Activated CD4-positive, alpha-beta memory T cell treated with anti-CD3 and anti-CD28 coated beads for 36 hours (primary cell): ENCODE measurements at regions not wholly inside any gene's neighbourhood (a gene's known extent, or its start where the extent isn't known, plus 50 kb on each side); places are given as distances from the start of the nearest gene placed in this dataset.

Source experiments
- CTCF ChIA-PET: fragments of 350-600 bp; sonication (Branson Sonifier 250); formaldehyde crosslinking; loops from one replicate; lab custom pipeline; 2021; ENCODE audit warnings: antibody characterized with exemption, inconsistent platforms; lab: Charles Lee
- POLR2A ChIA-PET: fragments of 350-600 bp; sonication (Branson Sonifier 250); formaldehyde crosslinking; loops from one replicate; lab custom pipeline; 2021; ENCODE audit warnings: antibody characterized with exemption; lab: Charles Lee
- DNase-seq: peaks from one replicate; pipeline ENCODE4 v3.0.0-alpha.2; 2020
- H3K27ac Mint-ChIP-seq: one replicate; pipeline ENCODE4 v1.8.0; 2021; ENCODE audit warnings: mixed read lengths
- H3K27me3 Mint-ChIP-seq: one replicate; pipeline ENCODE4 v1.8.0; 2021; ENCODE audit warnings: mixed read lengths
- H3K36me3 Mint-ChIP-seq: one replicate; pipeline ENCODE4 v1.8.0; 2021; ENCODE audit warnings: mixed read lengths
- H3K4me1 Mint-ChIP-seq: one replicate; pipeline ENCODE4 v1.8.0; 2021; ENCODE audit warnings: low read depth, mixed read lengths
- H3K4me3 Mint-ChIP-seq: one replicate; pipeline ENCODE4 v1.8.0; 2021; ENCODE audit warnings: mild to moderate bottlenecking, mixed read lengths
- H3K9me3 Mint-ChIP-seq: one replicate; pipeline ENCODE4 v1.8.0; 2021; ENCODE audit warnings: mixed read lengths
- intact Hi-C: fragments of 100-400 bp; cut with micrococcal nuclease; formaldehyde crosslinking; loops from one replicate; pipeline ENCODE4 v1.15.1; 2023

DNA sequence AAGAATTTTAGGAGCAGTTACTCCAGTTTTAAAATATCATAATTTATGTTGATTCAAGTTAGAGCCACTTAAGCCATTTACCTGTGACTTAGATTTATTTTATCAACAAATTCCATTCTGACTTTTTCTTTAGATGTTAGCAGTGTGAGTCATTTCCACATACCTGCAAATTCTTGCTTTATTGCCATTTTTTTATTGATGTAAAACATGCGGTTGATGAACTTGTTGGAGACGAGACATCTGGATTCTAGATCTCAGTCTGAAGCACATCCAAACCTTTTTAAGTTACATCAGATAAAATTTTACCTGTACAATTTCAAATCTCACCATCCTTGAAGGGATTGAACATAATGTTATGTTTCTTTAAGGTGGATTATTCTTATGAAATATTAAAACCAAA lies 240.9 kb downstream of the IRX1 start:
- DNase-seq = no peak
- Mint-ChIP-seq H3K4me1 (no peaks in the 10 kb centered on the region), H3K4me3 (no peak overlapping the region), H3K9me3 (peaks cover 4% of the 10 kb centered on the region), H3K27ac (no peak overlapping the region), H3K27me3 (no peaks in the 10 kb centered on the region), H3K36me3 (no peaks in the 10 kb centered on the region)
- ChIA-PET CTCF (no interaction called here), POLR2A (no interaction called here)
- intact Hi-C loops = no loop called here

DNA sequence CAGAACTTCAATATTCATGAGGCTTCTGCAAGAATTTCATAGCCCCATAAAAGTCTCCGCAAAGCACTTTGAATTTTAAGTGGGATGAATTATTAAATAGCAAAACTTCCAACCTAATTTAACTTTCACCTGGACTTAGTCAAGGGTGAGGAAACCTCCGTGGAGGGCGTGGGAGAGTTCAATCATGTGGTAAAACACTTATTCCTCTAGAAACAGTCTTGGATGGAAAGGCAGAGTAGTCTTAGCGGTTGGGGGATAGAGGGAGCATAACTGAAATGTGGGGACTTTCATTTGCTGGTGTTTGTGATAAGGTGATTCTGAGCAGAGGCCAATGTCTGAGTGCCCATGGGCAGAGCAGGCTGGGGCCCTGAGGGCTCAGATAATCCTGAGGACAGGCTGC lies 241.9 kb downstream of the IRX1 start:
- no peak for DNase-seq
- Mint-ChIP-seq H3K4me3 (no peak overlapping the region), H3K27me3 (no peaks in the 10 kb centered on the region), H3K36me3 (no peaks in the 10 kb centered on the region), H3K9me3 (peaks cover 2% of the 10 kb centered on the region), H3K27ac (no peak overlapping the region), H3K4me1 (no peaks in the 10 kb centered on the region)
- ChIA-PET POLR2A (no interaction called here), CTCF (no interaction called here)
- intact Hi-C loops = no loop called here

DNA sequence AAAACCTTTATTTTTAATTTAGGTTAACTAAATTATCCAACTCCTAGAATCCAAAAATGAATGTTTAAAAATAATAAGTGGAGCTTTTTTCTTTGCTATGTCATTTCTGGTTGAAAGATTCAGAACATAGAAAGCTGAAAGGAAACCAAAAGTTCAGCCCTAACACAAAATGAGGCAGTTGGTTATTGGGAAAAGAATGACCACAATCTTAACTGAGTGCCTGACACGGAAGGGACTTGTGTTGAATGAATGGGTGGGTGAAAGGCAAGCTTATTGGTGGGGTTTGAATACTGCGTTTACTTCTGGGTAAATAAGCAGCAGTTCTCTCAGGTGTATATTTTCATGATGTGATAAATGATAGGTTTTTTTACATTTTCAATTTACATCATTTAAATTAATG lies 243.5 kb downstream of the IRX1 start:
- Mint-ChIP-seq H3K36me3 (no peaks in the 10 kb centered on the region), H3K4me1 (no peaks in the 10 kb centered on the region), H3K9me3 (peaks cover 2% of the 10 kb centered on the region), H3K27me3 (no peaks in the 10 kb centered on the region), H3K27ac (no peak overlapping the region), H3K4me3 (no peak overlapping the region)
- ChIA-PET CTCF (no interaction called here), POLR2A (no interaction called here)
- intact Hi-C loops = no loop called here
- no peak for DNase-seq

DNA sequence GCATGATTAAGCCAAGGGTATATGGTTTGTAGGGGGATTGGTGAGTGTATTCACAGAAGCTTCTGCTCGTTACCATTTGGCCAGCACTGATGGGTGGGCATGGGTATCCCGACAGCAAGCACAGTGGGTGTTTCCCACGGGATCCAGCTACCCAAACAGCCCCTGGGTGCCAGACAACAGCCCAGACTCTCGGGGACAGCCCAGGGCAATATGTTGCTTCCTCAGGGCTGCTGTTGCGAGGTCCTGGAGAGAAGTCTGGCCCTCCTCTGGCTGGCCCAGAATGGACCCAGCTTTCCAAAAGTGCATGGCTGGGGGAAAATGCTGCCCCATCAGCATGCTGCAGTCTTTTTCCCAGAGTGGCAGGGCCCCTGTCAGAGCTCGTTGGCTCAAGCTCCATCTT lies 247.0 kb downstream of the IRX1 start:
- POLR2A ChIA-PET = no interaction called here
- no peak for DNase-seq
- H3K4me1 Mint-ChIP-seq = no peaks in the 10 kb centered on the region
- no peaks in the 10 kb centered on the region for H3K36me3 Mint-ChIP-seq
- CTCF ChIA-PET = no interaction called here
- no peak overlapping the region for H3K4me3 Mint-ChIP-seq
- no peaks in the 10 kb centered on the region for H3K27me3 Mint-ChIP-seq
- no peak overlapping the region for H3K27ac Mint-ChIP-seq
- intact Hi-C loops = no loop called here
- no peaks in the 10 kb centered on the region for H3K9me3 Mint-ChIP-seq

DNA sequence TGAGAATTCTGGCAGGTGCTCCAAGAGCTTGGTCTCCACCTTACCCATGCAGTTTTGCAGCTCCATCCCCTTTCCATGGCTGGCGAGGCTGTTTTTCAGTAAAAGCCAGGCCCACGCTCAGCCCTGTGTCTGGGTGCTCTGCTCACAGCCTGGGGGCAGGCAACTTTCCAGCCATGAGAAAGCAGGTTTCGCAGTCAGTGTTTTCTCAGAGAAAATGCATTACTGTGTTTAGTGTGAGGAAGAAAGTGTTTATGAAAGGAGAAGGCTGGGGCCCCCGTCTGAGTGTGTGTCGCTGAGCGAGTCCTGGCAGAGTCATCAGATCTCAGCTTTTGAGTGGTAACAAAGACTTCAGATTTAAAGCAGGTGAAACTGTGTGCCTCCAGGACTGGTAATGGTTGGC lies 248.1 kb downstream of the IRX1 start:
- Mint-ChIP-seq H3K9me3 (no peaks in the 10 kb centered on the region), H3K27me3 (no peaks in the 10 kb centered on the region), H3K27ac (no peak overlapping the region), H3K4me1 (no peaks in the 10 kb centered on the region), H3K36me3 (no peaks in the 10 kb centered on the region), H3K4me3 (no peak overlapping the region)
- CTCF ChIA-PET = no interaction called here
- POLR2A ChIA-PET = no interaction called here
- intact Hi-C loops = no loop called here
- DNase-seq = no peak

DNA sequence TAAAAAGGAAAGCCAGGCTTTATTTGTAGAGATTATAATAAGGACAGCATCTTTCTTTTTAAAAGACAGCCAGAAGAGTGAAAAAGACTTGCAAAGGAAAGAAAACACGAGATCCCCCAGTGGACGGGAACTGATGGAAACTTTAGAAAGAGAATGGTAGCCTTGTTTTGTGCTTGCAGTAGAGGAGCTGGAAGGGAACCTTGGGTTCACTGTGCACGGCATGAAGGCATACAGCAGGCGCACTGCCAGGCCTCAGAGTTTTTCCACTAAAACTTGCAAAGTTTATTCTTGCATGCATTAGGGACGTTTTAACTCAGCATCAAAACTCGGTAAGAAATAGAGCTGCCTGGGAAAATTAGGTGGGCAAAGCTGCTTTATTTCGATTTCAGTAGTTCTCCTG lies 248.6 kb downstream of the IRX1 start:
- Mint-ChIP-seq H3K9me3 (no peaks in the 10 kb centered on the region), H3K27me3 (no peaks in the 10 kb centered on the region), H3K4me3 (no peak overlapping the region), H3K4me1 (no peaks in the 10 kb centered on the region), H3K27ac (no peak overlapping the region), H3K36me3 (no peaks in the 10 kb centered on the region)
- ChIA-PET POLR2A (no interaction called here), CTCF (no interaction called here)
- no peak for DNase-seq
- intact Hi-C loops = no loop called here

DNA sequence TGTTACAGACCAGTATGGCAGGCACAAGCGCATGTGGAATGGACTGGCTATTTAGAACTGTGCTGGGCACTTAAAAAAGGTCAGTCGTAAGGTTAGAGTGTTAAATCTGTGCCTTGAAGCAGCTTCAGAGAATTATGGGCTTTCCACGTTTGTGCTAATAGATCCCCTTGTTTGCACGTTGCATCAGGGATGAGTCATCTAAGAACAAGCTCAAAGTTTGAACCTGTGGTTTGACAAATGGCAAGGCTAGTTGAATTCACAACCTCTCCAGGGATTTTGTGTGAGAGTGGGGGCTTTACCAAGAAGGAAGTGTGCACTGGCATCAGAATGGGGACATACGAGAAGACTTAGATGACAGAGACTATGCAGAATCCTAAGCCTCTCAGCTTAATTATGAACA lies 249.6 kb downstream of the IRX1 start:
- H3K27ac Mint-ChIP-seq = no peak overlapping the region
- DNase-seq = no peak
- intact Hi-C loops = no loop called here
- H3K27me3 Mint-ChIP-seq = no peaks in the 10 kb centered on the region
- no peak overlapping the region for H3K4me3 Mint-ChIP-seq
- ChIA-PET POLR2A (no interaction called here), CTCF (no interaction called here)
- H3K4me1 Mint-ChIP-seq = no peaks in the 10 kb centered on the region
- no peaks in the 10 kb centered on the region for H3K36me3 Mint-ChIP-seq
- H3K9me3 Mint-ChIP-seq = no peaks in the 10 kb centered on the region

DNA sequence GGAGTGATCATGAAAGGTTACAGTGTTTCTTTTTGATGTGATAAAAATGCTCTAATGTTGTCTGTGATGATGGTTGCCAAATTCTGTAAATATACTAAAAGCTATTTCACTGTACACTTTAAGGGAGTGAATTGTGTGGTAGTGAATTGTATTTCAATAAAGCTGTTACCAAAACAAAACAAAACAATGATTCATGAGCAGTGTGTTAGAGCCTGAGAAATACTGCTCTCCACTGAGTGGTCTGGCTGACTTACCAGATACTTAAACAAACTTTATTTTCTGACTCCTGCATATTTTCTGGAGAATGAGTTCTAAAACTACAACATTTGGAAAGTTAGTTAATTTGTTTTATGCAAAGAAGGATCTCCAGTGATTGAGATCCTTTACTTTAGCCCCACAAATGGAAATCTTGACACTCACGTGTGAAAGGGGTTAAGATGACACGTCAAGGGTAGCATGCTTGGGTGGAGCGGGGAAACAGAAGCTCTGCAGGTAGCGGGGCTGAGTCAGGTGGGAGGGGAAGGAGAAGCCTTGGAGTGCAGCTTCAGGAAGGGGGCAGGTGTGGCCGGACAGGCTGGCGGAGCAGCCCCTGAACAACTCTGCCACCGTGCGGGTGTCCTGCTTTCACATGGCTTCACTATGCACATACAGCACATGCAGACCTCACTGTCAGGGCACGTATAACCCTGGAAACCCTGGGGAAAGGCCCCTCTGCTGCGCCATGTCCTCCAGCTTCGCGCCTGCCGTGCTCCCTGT lies 256.7 kb downstream of the IRX1 start:
- Mint-ChIP-seq H3K9me3 (no peaks in the 10 kb centered on the region), H3K36me3 (no peaks in the 10 kb centered on the region), H3K27ac (no peak overlapping the region), H3K4me1 (no peaks in the 10 kb centered on the region), H3K4me3 (no peak overlapping the region), H3K27me3 (no peaks in the 10 kb centered on the region)
- DNase-seq = no peak
- ChIA-PET CTCF (no interaction called here), POLR2A (no interaction called here)
- intact Hi-C loops = no loop called here

DNA sequence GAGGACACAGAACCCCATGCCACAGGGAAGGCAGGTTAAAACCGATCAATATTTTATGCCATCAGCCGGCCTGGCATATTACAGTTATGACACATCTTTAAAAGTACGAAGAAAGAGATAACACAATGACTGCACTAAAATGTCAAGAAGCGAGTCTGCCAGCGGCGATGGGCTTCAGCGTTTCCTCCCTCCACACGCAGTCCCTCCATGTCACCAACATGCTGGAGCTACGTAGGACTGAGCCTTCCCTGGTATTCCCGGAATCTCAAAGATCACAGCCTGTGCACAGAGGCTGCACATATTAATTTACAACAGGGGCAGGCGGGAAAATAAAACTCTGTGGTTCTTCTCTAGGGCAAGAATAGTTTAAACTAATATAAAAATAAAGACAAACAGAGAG lies 257.7 kb downstream of the IRX1 start:
- H3K27me3 Mint-ChIP-seq = no peaks in the 10 kb centered on the region
- intact Hi-C loops = no loop called here
- H3K4me1 Mint-ChIP-seq = no peaks in the 10 kb centered on the region
- no peak for DNase-seq
- H3K36me3 Mint-ChIP-seq = no peaks in the 10 kb centered on the region
- CTCF ChIA-PET = no interaction called here
- no peaks in the 10 kb centered on the region for H3K9me3 Mint-ChIP-seq
- H3K4me3 Mint-ChIP-seq = no peak overlapping the region
- POLR2A ChIA-PET = no interaction called here
- H3K27ac Mint-ChIP-seq = no peak overlapping the region

DNA sequence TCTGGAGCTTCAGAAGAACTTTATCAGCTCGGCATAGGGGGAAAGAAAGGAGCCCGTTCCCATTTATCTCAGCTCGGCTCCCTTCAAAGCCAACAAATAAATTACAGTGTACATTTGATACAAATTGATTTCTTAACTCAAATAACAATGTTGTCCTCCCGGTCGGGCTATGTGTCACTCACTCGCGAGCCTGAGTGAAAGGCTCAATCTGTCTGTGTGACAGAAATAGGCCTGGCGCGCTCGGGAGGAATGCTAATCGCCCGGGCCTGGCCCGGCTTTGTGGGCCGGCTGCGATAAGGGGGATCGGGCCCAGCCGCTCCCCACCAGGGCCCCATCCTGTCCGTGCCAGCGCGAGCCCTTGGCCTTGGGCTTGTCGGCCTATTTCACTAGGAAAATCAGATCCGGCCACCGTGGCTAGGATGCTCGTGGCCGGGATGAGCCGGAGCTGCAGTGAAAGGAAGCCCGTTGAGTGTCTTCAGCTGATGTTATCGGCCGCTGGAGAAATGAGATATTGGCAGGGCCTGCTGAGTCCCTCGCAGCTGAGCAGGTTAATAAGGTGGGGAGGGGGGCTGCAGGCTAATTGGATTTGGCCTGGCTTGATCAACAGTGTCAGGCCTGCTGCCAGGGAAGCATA lies 258.7 kb downstream of the IRX1 start:
- intact Hi-C loops = no loop called here
- no peaks in the 10 kb centered on the region for H3K36me3 Mint-ChIP-seq
- no peaks in the 10 kb centered on the region for H3K27me3 Mint-ChIP-seq
- DNase-seq = no peak
- ChIA-PET POLR2A (no interaction called here), CTCF (no interaction called here)
- no peaks in the 10 kb centered on the region for H3K9me3 Mint-ChIP-seq
- no peaks in the 10 kb centered on the region for H3K4me1 Mint-ChIP-seq
- no peak overlapping the region for H3K4me3 Mint-ChIP-seq
- H3K27ac Mint-ChIP-seq = no peak overlapping the region

DNA sequence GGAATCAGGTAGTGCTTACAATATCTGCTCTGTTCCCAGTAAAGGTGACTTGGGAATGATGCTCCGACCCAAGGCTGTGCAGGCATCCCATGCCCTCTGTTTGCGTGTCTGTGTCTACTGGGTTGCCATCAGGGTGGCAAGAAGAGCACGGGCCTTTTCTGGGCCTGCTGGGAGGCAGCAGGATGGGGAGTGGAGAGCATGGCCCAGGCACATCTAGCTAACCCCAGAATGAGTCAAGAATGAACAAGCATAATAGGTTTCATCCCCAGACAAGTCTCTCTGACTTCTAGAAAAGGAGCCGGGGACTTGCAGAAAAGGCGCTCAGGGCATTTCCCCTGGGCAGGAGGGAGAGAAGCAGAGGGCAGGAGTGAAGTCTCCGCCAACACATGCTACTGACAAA lies 260.4 kb downstream of the IRX1 start:
- H3K4me3 Mint-ChIP-seq = no peak overlapping the region
- H3K4me1 Mint-ChIP-seq = no peaks in the 10 kb centered on the region
- no peak for DNase-seq
- intact Hi-C loops = no loop called here
- no peaks in the 10 kb centered on the region for H3K36me3 Mint-ChIP-seq
- ChIA-PET CTCF (interaction anchor here (0.6 kb wide), 1 partner anchor 13 kb away, joined by 3 read pairs; no protein-coding TSS in a partner anchor), POLR2A (no interaction called here)
- no peaks in the 10 kb centered on the region for H3K27me3 Mint-ChIP-seq
- H3K9me3 Mint-ChIP-seq = no peaks in the 10 kb centered on the region
- H3K27ac Mint-ChIP-seq = no peak overlapping the region

DNA sequence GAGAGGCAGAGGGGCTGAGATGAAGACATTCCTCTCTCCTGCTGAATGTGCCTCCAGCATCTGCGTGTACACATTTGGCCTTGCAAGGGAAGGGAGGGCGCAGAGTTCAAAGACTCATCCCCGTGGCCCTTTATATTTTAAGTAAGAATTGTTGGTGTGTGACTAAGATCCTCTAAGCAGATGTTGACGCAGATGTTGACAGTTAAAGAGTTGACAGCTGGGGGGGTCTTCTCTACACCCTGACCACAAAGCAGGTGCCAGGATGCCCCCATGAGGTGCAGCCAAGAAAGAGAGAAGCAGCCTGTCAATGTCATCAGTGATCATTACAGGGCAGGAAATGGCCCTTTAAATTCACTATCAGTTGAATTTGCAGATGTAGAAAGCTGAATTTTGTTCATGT lies 262.9 kb downstream of the IRX1 start:
- no peak overlapping the region for H3K4me3 Mint-ChIP-seq
- intact Hi-C loops = no loop called here
- POLR2A ChIA-PET = no interaction called here

DNA sequence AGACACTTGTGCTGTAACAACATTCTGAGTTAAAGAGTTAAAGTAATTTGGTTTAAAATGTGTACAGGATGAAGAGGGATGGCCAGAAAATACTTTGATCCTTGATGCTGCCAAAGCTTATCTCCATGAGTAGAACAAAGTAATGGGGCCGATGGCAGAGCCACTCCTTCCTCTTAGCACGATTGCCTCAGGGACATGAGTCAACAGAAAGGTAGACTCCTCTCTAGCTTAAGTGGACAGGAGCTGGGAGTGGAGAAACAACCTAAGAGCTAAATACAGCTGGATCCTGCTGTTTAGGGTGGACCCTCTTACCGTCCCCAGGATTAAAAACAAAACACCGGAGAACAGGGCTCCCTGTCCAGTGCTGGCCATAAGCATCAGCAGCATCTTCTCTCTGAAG lies 267.3 kb downstream of the IRX1 start:
- intact Hi-C loops = no loop called here
- peaks cover 9% of the 10 kb centered on the region for H3K9me3 Mint-ChIP-seq
- DNase-seq = no peak
- ChIA-PET POLR2A (no interaction called here), CTCF (no interaction called here)
- H3K4me3 Mint-ChIP-seq = no peak overlapping the region
- no peaks in the 10 kb centered on the region for H3K27me3 Mint-ChIP-seq
- H3K4me1 Mint-ChIP-seq = no peaks in the 10 kb centered on the region
- no peaks in the 10 kb centered on the region for H3K36me3 Mint-ChIP-seq
- H3K27ac Mint-ChIP-seq = no peak overlapping the region

More for the DNA sequence above, 262.9 kb downstream of the IRX1 start:
- Mint-ChIP-seq H3K36me3 (no peaks in the 10 kb centered on the region), H3K27me3 (no peaks in the 10 kb centered on the region), H3K4me1 (no peaks in the 10 kb centered on the region), H3K27ac (no peak overlapping the region), H3K9me3 (no peaks in the 10 kb centered on the region)
- DNase-seq = no peak
- CTCF ChIA-PET = no interaction called here
